ENCODE measurements at regions not wholly inside any gene's neighbourhood (a gene's known extent, or its start where the extent isn't known, plus 50 kb on each side); places are given as distances from the start of the nearest gene placed in this dataset.

- no peak for DNase-seq (ENCODE audit: low spot score)
Measured at GRCh38 chr14:65833267-65833880, 420.8 kb downstream of the FUT8 start.

More at GRCh38 chr14:65833267-65833880, 420.8 kb downstream of the FUT8 start:
- Histone ChIP-seq H3K4me3 (no peak overlapping the region), H3K79me2 (replicated peaks; ENCODE audit: insufficient read depth) (no peaks in the 10 kb centered on the region), H3K27ac (ENCODE audit: low read depth) (no peak overlapping the region), H3K4me2 (no peak overlapping the region), H3K27me3 (ENCODE audit: insufficient read depth) (no peaks in the 10 kb centered on the region), H3K9me2 (ENCODE audit: insufficient read depth) (peaks cover 3% of the 10 kb centered on the region; the same call in 1 of the 2 replicates), H4K20me1 (replicated peaks; ENCODE audit: insufficient read depth) (no peaks in the 10 kb centered on the region), H3K36me3 (ENCODE audit: insufficient read depth) (no peaks in the 10 kb centered on the region), H3K4me1 (ENCODE audit: insufficient read depth) (peaks cover 17% of the 10 kb centered on the region), H2AFZ (peak overlapping the region; percentile 78), H3F3A (replicated peaks; ENCODE audit: low read depth) (no peaks in the 10 kb centered on the region)
- 0 out of 3 replicates have a peak, but pooled peaks cover 2% of the 10 kb centered on the region for H3K9me3 Mint-ChIP-seq
- no peak overlapping the region for H3K4me3 Mint-ChIP-seq
- H3K27me3 Mint-ChIP-seq (ENCODE audit: insufficient read depth, low read depth, poor library complexity): peaks cover 4% of the 10 kb centered on the region
- H3K36me3 Mint-ChIP-seq (ENCODE audit: low read depth): no peaks in the 10 kb centered on the region; the same call in 2 of the 3 replicates
- TF ChIP-seq NANOG (IDR thresholded peaks at IDR 0.05; ENCODE audit: borderline replicate concordance) (no peak), STAT1 (IDR thresholded peaks at IDR 0.05; ENCODE audit: unreplicated experiment) (no peak), ZNF114 (CRISPR knock-in tag; IDR thresholded peaks at IDR 0.05) (no peak), ZNF331 (CRISPR knock-in tag; IDR thresholded peaks at IDR 0.05; ENCODE audit: low read depth) (no peak), POLR2AphosphoS5 (IDR thresholded peaks at IDR 0.05; ENCODE audit: low read depth) (no peak), EZH2 (IDR thresholded peaks at IDR 0.05; ENCODE audit: low read depth, unreplicated experiment) (no peak), CTCF (conservative IDR thresholded peaks at IDR 0.05; ENCODE audit: low read depth in 2 of 2) (no peak), EZH2phosphoT487 (IDR thresholded peaks at IDR 0.05; ENCODE audit: unreplicated experiment) (no peak), ETS1 (IDR thresholded peaks at IDR 0.05) (no peak)
- TF ChIP-seq, protein P1, sequence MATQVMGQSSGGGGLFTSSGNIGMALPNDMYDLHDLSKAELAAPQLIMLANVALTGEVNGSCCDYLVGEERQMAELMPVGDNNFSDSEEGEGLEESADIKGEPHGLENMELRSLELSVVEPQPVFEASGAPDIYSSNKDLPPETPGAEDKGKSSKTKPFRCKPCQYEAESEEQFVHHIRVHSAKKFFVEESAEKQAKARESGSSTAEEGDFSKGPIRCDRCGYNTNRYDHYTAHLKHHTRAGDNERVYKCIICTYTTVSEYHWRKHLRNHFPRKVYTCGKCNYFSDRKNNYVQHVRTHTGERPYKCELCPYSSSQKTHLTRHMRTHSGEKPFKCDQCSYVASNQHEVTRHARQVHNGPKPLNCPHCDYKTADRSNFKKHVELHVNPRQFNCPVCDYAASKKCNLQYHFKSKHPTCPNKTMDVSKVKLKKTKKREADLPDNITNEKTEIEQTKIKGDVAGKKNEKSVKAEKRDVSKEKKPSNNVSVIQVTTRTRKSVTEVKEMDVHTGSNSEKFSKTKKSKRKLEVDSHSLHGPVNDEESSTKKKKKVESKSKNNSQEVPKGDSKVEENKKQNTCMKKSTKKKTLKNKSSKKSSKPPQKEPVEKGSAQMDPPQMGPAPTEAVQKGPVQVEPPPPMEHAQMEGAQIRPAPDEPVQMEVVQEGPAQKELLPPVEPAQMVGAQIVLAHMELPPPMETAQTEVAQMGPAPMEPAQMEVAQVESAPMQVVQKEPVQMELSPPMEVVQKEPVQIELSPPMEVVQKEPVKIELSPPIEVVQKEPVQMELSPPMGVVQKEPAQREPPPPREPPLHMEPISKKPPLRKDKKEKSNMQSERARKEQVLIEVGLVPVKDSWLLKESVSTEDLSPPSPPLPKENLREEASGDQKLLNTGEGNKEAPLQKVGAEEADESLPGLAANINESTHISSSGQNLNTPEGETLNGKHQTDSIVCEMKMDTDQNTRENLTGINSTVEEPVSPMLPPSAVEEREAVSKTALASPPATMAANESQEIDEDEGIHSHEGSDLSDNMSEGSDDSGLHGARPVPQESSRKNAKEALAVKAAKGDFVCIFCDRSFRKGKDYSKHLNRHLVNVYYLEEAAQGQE (IDR thresholded peaks at IDR 0.05; ENCODE audit: unreplicated experiment): no peak
- peaks cover 41% of the 10 kb centered on the region for H3K4me1 Mint-ChIP-seq
- no peak overlapping the region; the same call in 1 of the 2 replicates for H3K27ac Mint-ChIP-seq
- ATAC-seq: peak; percentile 31
